SHP77 (cell line): ENCODE measurements at regions not wholly inside any gene's neighbourhood (a gene's known extent, or its start where the extent isn't known, plus 50 kb on each side); places are given as distances from the start of the nearest gene placed in this dataset.

Experiments
- DNase-seq, 2 experiments: peaks; one replicate each; lab custom pipeline; 2025; lab: John Stamatoyannopoulos, UW

- DNase-seq = no peak
These were observed 235.1 kb upstream of the RBFOX1 start for GRCh38 chr16:7097518-7097917.

GRCh38 chr16:7093511-7093910 lies 239.1 kb upstream of the RBFOX1 start:
- DNase-seq = no peak

GRCh38 chr16:7090628-7091115 lies 242.0 kb upstream of the RBFOX1 start:
- no peak for DNase-seq

- DNase-seq = no peak
These were observed 242.9 kb upstream of the RBFOX1 start for GRCh38 chr16:7089751-7090150.

- no peak for DNase-seq
These were observed 243.9 kb upstream of the RBFOX1 start for GRCh38 chr16:7088711-7089110.

GRCh38 chr16:7086822-7087616 lies 245.6 kb upstream of the RBFOX1 start:
- peak; percentile 36 to 51 for DNase-seq

- DNase-seq = no peak
These were observed 246.9 kb upstream of the RBFOX1 start for GRCh38 chr16:7085776-7086175.

- no peak for DNase-seq
These were observed 249.5 kb upstream of the RBFOX1 start for GRCh38 chr16:7083096-7083495.

GRCh38 chr16:7077636-7078035 lies 255.0 kb upstream of the RBFOX1 start:
- DNase-seq = no peak

GRCh38 chr16:7074715-7075114 lies 257.9 kb upstream of the RBFOX1 start:
- no peak for DNase-seq

- no peak for DNase-seq
These were observed 275.2 kb upstream of the RBFOX1 start for GRCh38 chr16:7057458-7057857.

- no peak for DNase-seq
These were observed 277.2 kb upstream of the RBFOX1 start for GRCh38 chr16:7055443-7055842.

- DNase-seq = no peak
These were observed 280.9 kb upstream of the RBFOX1 start for GRCh38 chr16:7051591-7052349.

GRCh38 chr16:7044331-7044730 lies 288.3 kb upstream of the RBFOX1 start:
- no peak for DNase-seq

- DNase-seq = no peak
These were observed 294.2 kb upstream of the RBFOX1 start for GRCh38 chr16:7038475-7038874.

- no peak for DNase-seq
These were observed 295.1 kb upstream of the RBFOX1 start for GRCh38 chr16:7037495-7037894.

GRCh38 chr16:7031031-7031430 lies 301.6 kb upstream of the RBFOX1 start:
- no peak for DNase-seq

GRCh38 chr16:7027401-7027800 lies 305.2 kb upstream of the RBFOX1 start:
- no peak for DNase-seq

- DNase-seq = no peak
These were observed 306.0 kb upstream of the RBFOX1 start for GRCh38 chr16:7026639-7027038.

GRCh38 chr16:7025616-7026190 lies 306.9 kb upstream of the RBFOX1 start:
- peak; percentile 61 to 71 for DNase-seq

GRCh38 chr16:7021653-7022275 lies 310.9 kb upstream of the RBFOX1 start:
- no peak for DNase-seq

- DNase-seq = no peak
These were observed 315.5 kb upstream of the RBFOX1 start for GRCh38 chr16:7017006-7017662.
